GM18867 (cell line): ENCODE measurements at regions not wholly inside any gene's neighbourhood (a gene's known extent, or its start where the extent isn't known, plus 50 kb on each side); places are given as distances from the start of the nearest gene placed in this dataset.
"Not testable (repeated sequence)": the region's sequence is repeated elsewhere in the genome, so short reads cannot be mapped to it uniquely, and the experiment has no call there.

Experiments used
- ATAC-seq: cut with Tn5 transposase; IDR thresholded peaks from one replicate; pipeline ENCODE4 v1.9.1; 2021; ENCODE audit warnings: mild to moderate bottlenecking, moderate library complexity; ENCODE audit not compliant: unreplicated experiment

DNA sequence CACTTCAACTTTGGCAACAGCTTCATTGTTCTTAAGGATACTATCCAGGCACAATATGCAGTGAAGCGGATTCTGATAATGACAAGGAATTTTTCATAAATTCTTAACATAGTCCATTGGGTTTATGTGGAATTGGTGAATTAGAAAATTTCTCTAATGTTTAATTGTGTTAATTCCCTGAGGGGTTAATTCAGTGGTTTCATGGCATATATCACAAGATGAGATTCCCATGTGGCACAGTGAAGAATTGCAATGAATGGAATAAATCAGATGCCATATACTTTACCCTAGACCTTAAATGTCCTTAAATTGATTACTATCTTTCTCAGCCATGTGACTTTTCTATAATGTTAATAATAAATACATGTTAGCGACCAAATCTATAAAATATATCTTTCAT lies 1244.1 kb downstream of the ROBO2 start:
- ATAC-seq = no peak

- ATAC-seq = no peak
These were observed 1245.3 kb downstream of the ROBO2 start for GRCh38 chr3:78285032-78285728.

- ATAC-seq = no peak
These were observed 1247.2 kb downstream of the ROBO2 start for GRCh38 chr3:78287085-78287484.

DNA sequence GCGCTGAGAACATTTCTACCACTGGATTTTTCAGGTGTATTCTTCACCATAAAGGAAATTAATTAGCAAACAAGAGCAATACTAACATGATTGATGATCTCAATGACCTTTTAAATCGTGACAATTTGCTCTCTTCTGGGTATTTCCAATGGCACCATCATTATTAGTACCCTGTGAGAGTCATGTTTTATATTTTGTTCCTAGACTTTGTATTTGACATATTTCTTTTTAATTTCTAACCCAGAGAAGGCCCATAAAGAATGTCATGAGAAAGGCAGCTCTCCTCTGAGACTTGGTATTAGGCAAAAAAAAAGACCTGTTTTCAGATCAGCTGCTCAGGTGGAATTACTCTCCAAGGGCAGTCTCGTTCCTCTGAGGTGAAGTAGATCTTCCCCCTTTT lies 1253.4 kb downstream of the ROBO2 start:
- ATAC-seq = no peak

GRCh38 chr3:78304115-78304514 lies 1264.2 kb downstream of the ROBO2 start:
- ATAC-seq = no peak

- ATAC-seq = no peak
These were observed 1273.0 kb downstream of the ROBO2 start for GRCh38 chr3:78312851-78313250.

DNA sequence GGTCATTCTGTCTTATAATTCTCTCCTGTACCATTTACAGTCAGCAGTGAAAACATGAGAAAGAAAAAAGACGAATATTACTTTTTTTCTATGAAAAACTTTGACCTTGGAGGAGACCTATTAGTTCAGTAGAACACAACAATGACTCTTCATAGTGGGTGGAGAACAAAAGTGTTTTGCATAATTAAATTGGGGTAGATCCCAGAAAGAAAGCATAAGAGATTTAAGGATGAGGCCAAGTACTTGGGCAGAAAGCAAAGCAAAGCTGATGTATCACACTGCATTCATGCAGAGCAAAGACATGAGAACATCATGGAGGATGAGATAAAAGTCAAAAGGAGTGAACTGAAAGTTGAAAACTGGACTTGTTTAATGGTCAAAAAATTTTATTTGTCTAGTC lies 1273.4 kb downstream of the ROBO2 start:
- ATAC-seq = no peak

- ATAC-seq = no peak
These were observed 1274.4 kb downstream of the ROBO2 start for GRCh38 chr3:78314327-78314726.

- ATAC-seq = no peak
These were observed 1277.9 kb downstream of the ROBO2 start for GRCh38 chr3:78317774-78318173.

DNA sequence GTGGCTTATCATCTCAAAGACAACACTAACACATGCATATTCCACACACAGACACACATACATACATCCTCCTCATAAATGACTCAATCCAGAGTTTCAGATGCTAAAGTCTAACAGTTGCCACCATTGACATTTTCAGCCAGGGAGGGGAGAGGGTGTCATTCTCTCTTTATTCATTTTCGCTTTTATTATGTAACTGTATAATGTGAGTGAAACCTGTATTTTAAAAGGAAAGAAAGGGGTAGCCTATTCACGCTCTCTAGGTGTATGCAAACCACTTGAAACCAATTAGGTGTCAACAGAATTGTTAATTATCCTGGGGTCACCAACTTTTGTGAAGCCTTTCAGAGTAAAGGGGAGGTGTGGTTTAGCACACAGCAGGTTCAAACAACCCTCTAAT lies 1282.9 kb downstream of the ROBO2 start:
- peak; percentile 97 for ATAC-seq

DNA sequence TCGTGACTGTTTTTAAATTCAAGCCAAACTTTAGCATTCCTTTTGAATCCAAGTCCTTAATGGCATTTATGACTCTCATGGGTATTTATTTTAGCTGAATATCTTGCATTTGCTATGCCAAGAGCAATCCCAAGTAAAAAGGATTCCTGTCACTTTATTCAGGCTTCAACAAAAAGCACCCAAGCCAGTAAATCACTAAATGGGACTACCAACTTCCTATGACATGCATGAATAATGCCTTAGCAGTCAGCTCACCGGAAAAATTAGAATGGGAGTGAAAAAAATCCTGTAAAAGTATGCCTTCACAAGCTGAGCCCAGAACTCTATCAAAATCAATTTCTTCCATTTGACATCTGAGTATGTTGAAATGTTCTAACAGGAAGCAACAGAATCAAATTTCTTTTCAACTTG lies 1297.9 kb downstream of the ROBO2 start:
- ATAC-seq = no peak

- ATAC-seq = peak; percentile 96
These were observed 1298.5 kb downstream of the ROBO2 start for GRCh38 chr3:78338405-78338804.

GRCh38 chr3:78343221-78343620 lies 1303.3 kb downstream of the ROBO2 start:
- ATAC-seq = no peak

DNA sequence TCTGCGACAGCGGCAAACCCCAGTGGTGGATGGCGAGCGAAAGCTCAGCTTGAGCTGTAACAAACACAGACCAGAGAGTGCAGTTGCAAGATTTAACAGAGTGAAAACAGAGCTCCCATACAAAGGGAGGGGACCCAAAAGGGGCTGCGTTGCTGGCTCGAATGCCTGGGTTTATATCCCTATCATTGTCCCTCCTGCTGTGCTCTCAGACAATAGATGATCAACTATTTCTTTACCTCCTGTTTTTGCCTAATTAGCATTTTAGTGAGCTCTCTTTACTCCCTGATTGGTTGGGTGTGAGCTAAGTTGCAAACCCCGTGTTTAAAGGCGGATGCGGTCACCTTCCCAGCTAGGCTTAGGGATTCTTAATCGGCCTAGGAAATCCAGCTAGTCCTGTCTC lies 1304.4 kb downstream of the ROBO2 start:
- not testable (repeated sequence) for ATAC-seq

DNA sequence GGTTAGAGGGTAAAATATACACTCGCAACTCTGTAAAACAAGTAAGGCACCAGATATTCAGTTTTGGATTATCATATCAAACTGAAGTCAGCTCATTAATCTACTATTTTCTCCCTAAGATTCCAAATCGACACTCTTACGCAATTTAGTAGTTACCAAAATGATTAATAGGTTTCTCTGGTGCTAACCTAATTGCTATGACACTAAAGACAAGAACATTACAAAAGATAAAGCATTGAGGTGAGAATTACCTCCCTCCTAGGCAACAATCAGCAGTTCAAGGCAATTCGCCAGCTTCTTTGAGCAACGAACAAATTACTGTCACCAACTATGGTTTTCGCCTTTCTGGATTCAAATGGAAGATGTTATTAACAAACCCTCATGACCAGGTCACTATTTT lies 1305.0 kb downstream of the ROBO2 start:
- ATAC-seq = no peak

GRCh38 chr3:78347176-78347575 lies 1307.3 kb downstream of the ROBO2 start:
- no peak for ATAC-seq

DNA sequence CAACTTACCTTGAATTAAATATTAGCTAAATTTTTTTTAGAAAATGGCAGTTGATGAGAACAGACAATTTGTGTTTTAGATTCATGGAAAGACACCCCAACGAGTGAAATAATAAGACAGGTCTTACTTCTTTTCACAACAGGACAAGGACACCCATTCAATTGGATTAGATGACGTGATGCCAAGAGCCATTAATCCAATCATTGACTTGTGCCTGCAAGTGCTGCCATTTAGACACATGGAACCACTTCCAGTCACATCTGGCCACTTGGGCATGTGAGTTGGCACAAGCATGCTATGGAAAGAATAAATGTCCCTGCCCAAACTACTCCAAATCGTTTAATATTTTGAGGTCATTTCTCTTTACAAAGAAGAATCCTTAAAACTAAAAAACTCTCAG lies 1308.8 kb downstream of the ROBO2 start:
- no peak for ATAC-seq

GRCh38 chr3:78349571-78349970 lies 1309.7 kb downstream of the ROBO2 start:
- no peak for ATAC-seq

DNA sequence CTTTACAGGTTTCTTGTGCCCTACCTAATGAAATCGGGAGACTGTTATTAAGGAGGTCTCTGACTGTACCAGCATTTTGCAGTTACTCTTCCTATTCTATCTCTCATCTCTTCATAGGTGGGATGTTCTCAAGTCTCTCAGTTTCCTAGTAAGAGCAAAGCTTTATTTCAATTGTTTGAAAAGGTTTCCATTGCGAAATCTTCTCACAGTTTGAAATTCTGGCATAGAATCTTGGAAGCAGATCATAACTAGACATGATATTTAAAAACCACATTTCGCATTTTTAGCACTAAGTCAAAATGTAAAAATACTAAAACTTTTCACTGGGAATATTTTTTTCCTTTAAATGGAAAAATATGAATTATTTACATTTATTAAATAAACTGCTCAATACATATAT lies 1311.4 kb downstream of the ROBO2 start:
- no peak for ATAC-seq

DNA sequence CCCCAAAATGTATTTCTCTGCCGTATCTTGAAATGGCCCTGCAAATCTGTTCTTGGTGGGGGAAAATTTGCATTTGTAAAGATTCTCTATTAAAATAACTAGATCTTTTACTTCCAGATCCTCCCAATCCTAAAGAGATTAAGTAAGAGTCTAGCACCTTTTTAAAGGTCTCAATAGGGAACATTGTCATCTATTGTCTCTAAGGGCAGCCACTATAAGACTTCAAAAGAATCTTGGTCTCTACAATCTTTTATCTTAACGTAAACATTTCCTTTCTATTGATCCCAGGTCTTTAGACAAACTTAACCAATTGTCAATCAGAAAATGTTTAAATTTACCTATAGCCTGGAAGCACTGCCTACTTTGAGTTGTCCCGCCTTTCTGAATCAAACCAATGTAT lies 1313.3 kb downstream of the ROBO2 start:
- ATAC-seq = no peak

DNA sequence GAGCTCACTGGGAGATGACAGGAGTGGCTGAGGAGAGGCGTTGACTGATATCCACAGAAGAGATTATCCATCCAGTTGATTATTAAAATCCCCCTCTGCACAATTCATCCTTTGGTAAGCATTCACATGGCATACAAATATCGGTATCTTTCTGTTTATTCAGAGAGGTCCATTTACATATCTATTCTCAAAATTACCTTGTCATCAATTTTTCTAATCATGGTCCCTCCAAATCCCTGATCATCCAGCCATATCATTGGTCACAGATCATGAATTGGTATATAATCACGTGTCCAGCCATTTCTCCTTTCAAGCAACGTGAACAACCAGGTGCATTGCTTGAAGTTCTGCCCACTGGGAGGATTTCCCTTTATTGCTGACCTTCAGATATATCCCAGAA lies 1321.0 kb downstream of the ROBO2 start:
- no peak for ATAC-seq

DNA sequence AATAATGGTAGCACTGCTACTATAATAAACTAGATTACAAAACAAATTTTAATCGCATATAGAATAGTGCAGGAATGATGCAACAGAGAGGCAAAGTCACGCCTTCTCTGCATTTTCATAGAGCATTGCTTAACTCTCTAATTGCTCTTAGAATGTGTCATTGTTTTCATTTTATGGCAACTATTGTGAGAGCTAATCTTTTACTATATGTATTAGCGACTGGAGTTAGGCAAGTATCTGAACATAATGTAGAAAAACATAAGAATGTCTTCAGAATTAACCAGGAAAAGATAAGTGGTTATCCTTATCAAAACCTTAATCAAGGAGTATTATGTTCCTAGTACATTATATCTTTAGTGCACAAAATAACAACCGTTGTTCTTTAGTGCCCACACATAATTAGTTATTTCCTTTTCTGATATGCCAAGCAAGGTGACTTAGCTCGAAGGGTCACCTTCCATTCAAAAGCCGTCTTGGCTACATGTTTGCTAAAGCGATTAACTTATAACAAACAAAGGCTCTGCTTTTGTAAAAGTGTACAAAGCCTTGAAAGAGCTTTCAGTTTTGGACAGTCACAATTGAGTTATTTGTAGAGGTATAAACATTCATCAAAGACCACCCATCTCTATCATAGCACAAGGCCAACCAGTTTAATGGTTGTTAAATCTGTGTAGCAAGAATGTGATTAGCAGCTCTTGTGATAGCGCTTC lies 1328.9 kb downstream of the ROBO2 start:
- ATAC-seq = no peak

- no peak for ATAC-seq
These were observed 1350.3 kb downstream of the ROBO2 start for GRCh38 chr3:78390221-78390620.
